Mesenchymal stem cell (in vitro differentiated cells and primary cell): ENCODE measurements at regions not wholly inside any gene's neighbourhood (a gene's known extent, or its start where the extent isn't known, plus 50 kb on each side); places are given as distances from the start of the nearest gene placed in this dataset.
"Not testable (repeated sequence)": the region's sequence is repeated elsewhere in the genome, so short reads cannot be mapped to it uniquely, and the experiment has no call there.

ENCODE experiments used
- DNase-seq: peaks from one replicate; pipeline ENCODE4 v3.0.0-alpha.2; 2013
- H2AFZ ChIP-seq: one replicate; pipeline ENCODE4 v1.6.1; 2013; ENCODE audit warnings: low read depth, mild to moderate bottlenecking, control low read depth, inconsistent platforms, low read length, moderate library complexity
- H2AK5ac ChIP-seq: 2 replicates; pipeline ENCODE4 v1.6.1; 2013; ENCODE audit warnings: low read length, moderate library complexity, mild to moderate bottlenecking, inconsistent platforms; ENCODE audit not compliant: severe bottlenecking
- H2BK120ac ChIP-seq: one replicate; pipeline ENCODE4 v1.6.1; 2013; ENCODE audit warnings: low read depth, mild to moderate bottlenecking, inconsistent platforms, low read length, moderate library complexity
- H2BK12ac ChIP-seq, 2 experiments: one replicate each; pipeline ENCODE4 v1.6.1; 2013; ENCODE audit warnings: inconsistent platforms in 2 of 2, low read length in 2 of 2, mild to moderate bottlenecking in 2 of 2, moderate library complexity in 2 of 2, control low read depth in 1 of 2
- H2BK15ac ChIP-seq: one replicate; pipeline ENCODE4 v1.6.1; 2013; ENCODE audit warnings: mild to moderate bottlenecking, low read depth, inconsistent platforms; ENCODE audit not compliant: poor library complexity, severe bottlenecking
- H2BK5ac ChIP-seq: 2 replicates; pipeline ENCODE4 v1.6.1; 2013; ENCODE audit warnings: low read depth, mild to moderate bottlenecking, low read length, control low read depth, inconsistent platforms; ENCODE audit not compliant: poor library complexity, severe bottlenecking
- H3K14ac ChIP-seq, 2 experiments: one replicate each; pipeline ENCODE4 v1.6.1; 2013; ENCODE audit warnings: inconsistent platforms in 2 of 2, low read length in 2 of 2, control low read depth in 1 of 2, mild to moderate bottlenecking in 1 of 2, moderate library complexity in 1 of 2
- H3K18ac ChIP-seq, 2 experiments: one replicate each; pipeline ENCODE4 v1.6.1; 2013; ENCODE audit warnings: inconsistent platforms in 2 of 2, low read length in 2 of 2, control low read depth in 1 of 2, low read depth in 1 of 2, mild to moderate bottlenecking in 1 of 2
- H3K23ac ChIP-seq, 2 experiments: one replicate each; pipeline ENCODE4 v1.6.1; 2013; ENCODE audit warnings: inconsistent platforms in 2 of 2, low read length in 2 of 2, mild to moderate bottlenecking in 2 of 2, moderate library complexity in 2 of 2, control low read depth in 1 of 2
- H3K27ac ChIP-seq: 2 replicates; pipeline ENCODE4 v1.5.1; 2013; ENCODE audit warnings: mild to moderate bottlenecking, moderate library complexity, low read length, control low read depth, inconsistent platforms; ENCODE audit not compliant: poor library complexity, severe bottlenecking
- H3K27me3 ChIP-seq, 2 experiments: 2 replicates each; pipeline versions ENCODE4 v1.6.1 to v1.7.0; 2013; ENCODE audit warnings: low read length in 2 of 2, mild to moderate bottlenecking in 2 of 2, moderate library complexity in 2 of 2, control low read depth in 1 of 2, inconsistent platforms in 1 of 2; ENCODE audit not compliant: control insufficient read depth in 1 of 2, insufficient read depth in 1 of 2
- H3K36me3 ChIP-seq, 2 experiments: 2 replicates each; pipeline versions ENCODE4 v1.6.1 to v1.7.0; 2013; ENCODE audit warnings: low read length in 2 of 2, control low read depth in 1 of 2, inconsistent platforms in 1 of 2, low read depth in 1 of 2, mild to moderate bottlenecking in 1 of 2; ENCODE audit not compliant: insufficient read depth in 2 of 2, control insufficient read depth in 1 of 2
- H3K4ac ChIP-seq, 2 experiments: one replicate each; pipeline ENCODE4 v1.6.1; 2013; ENCODE audit warnings: inconsistent platforms in 2 of 2, low read length in 2 of 2, mild to moderate bottlenecking in 2 of 2, moderate library complexity in 2 of 2, control low read depth in 1 of 2, low read depth in 1 of 2
- H3K4me1 ChIP-seq: 2 replicates; pipeline ENCODE4 v1.6.1; 2013; ENCODE audit warnings: low read depth, low read length, control low read depth; ENCODE audit not compliant: control insufficient read depth, insufficient read depth
- H3K4me2 ChIP-seq: 2 replicates; pipeline ENCODE4 v1.6.1; 2013; ENCODE audit warnings: low read length, mild to moderate bottlenecking, inconsistent platforms; ENCODE audit not compliant: poor library complexity, severe bottlenecking
- H3K4me3 ChIP-seq, 2 experiments: 2 replicates each; pipeline versions ENCODE4 v1.5.1 to v1.7.0; 2013; ENCODE audit warnings: low read length in 2 of 2, mild to moderate bottlenecking in 2 of 2, control low read depth in 1 of 2, low read depth in 1 of 2; ENCODE audit not compliant: insufficient read depth in 1 of 2
- H3K79me1 ChIP-seq: replicated peaks from 2 replicates; pipeline ENCODE4 v1.6.1; 2013; ENCODE audit warnings: mild to moderate bottlenecking, control low read depth, low read length, inconsistent platforms; ENCODE audit not compliant: poor library complexity, severe bottlenecking
- H3K9ac ChIP-seq: 2 replicates; pipeline ENCODE4 v1.7.0; 2013; ENCODE audit warnings: mild to moderate bottlenecking, low read length, moderate library complexity
- H3K9me3 ChIP-seq: 2 replicates; pipeline ENCODE4 v1.7.0; 2013; ENCODE audit warnings: mild to moderate bottlenecking, low read length; ENCODE audit not compliant: control insufficient read depth
- H4K8ac ChIP-seq: one replicate; pipeline ENCODE4 v1.6.1; 2013; ENCODE audit warnings: inconsistent platforms, mild to moderate bottlenecking, low read length, moderate library complexity
- H4K91ac ChIP-seq: one replicate; pipeline ENCODE4 v1.6.1; 2013; ENCODE audit warnings: mild to moderate bottlenecking, low read length, inconsistent platforms
- WGBS: methylation state at CpG from one replicate; pipeline ENCODE4 v1.1.7; 2013; ENCODE audit warnings: mixed read lengths; 5-methylcytosine and 5-hydroxymethylcytosine counted together

DNA sequence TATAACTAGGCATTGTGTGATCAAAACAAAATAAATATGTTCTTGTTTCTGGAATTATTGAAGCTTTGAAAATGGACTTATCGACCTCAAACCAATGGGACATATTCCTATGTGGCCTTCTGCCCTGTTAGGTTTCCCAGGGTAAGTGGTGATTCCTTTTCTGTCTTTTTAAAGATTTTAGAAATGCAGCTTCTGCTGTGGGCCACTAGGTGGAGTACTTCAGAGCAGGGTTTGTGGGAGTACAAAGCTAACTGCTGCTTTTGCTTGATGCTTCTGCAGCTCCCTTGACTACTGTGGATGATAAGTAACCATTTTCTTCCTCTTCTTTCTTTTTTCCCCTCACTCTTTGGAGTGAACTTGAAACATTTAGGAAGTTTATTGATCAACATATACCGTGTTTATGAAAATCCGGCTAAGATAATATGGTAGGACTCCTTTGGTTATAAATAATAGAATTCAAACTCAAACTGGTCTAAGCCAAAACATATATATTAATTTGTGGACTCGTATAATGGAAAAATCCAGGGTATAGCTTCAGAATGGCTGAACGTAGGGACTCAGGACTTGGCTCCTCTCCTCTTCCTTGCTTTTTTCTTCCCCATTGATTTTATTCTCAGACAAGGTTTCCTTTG lies 1737.7 kb upstream of the DEFB115 start:
- not testable (repeated sequence) for H3K79me1 ChIP-seq, H3K36me3 ChIP-seq, H2BK5ac ChIP-seq, H4K91ac ChIP-seq, H3K23ac ChIP-seq, H3K4ac ChIP-seq, H2AK5ac ChIP-seq, H3K9me3 ChIP-seq, H2BK15ac ChIP-seq, H3K18ac ChIP-seq, H3K27me3 ChIP-seq, H3K4me1 ChIP-seq, H3K9ac ChIP-seq, H2AFZ ChIP-seq, H4K8ac ChIP-seq, H2BK12ac ChIP-seq, H3K27ac ChIP-seq, H2BK120ac ChIP-seq, DNase-seq, H3K14ac ChIP-seq, H3K4me2 ChIP-seq, H3K4me3 ChIP-seq
- 65% methylated on average over 3 of the region's 5 CpGs for WGBS

DNA sequence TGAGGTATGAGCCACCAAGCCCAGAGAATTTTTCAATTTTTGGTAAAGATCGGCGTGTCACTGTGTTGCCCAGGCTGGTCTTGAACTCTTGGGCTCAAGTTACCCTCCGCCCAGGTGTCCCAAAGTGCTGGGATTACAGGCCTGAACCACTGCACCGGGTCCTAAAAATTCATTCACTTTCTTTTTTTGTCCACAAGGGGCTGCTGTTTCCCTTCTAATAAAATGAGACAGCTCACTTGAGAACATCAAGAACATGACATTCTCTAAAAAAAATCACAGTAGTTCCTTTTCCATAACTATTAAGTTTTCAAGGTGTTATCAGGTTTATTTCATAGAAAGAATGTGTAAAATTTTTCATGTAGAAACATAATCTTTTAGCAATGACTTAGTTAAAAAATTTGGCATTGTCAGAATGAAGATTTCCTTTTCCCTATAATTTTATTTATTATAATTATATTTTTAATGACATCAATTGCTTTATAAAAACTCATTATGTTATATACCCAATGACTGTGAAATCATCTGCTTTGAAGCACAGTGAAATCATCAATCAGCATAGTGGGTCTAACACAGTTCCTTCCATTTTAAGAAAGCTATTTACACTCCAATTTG lies 1723.8 kb upstream of the DEFB115 start:
- not testable (repeated sequence) for H3K9ac ChIP-seq, H2BK12ac ChIP-seq, H3K18ac ChIP-seq, H2AK5ac ChIP-seq, H4K91ac ChIP-seq, H3K27me3 ChIP-seq, H4K8ac ChIP-seq, H3K4ac ChIP-seq, H3K9me3 ChIP-seq, DNase-seq, H3K14ac ChIP-seq, H3K79me1 ChIP-seq, H2BK120ac ChIP-seq, H2AFZ ChIP-seq, H3K4me2 ChIP-seq, H2BK5ac ChIP-seq, H3K4me3 ChIP-seq, H3K23ac ChIP-seq, H3K36me3 ChIP-seq, H3K27ac ChIP-seq, H2BK15ac ChIP-seq, H3K4me1 ChIP-seq
- WGBS, result 78% methylated on average over 3 of the region's 4 CpGs

DNA sequence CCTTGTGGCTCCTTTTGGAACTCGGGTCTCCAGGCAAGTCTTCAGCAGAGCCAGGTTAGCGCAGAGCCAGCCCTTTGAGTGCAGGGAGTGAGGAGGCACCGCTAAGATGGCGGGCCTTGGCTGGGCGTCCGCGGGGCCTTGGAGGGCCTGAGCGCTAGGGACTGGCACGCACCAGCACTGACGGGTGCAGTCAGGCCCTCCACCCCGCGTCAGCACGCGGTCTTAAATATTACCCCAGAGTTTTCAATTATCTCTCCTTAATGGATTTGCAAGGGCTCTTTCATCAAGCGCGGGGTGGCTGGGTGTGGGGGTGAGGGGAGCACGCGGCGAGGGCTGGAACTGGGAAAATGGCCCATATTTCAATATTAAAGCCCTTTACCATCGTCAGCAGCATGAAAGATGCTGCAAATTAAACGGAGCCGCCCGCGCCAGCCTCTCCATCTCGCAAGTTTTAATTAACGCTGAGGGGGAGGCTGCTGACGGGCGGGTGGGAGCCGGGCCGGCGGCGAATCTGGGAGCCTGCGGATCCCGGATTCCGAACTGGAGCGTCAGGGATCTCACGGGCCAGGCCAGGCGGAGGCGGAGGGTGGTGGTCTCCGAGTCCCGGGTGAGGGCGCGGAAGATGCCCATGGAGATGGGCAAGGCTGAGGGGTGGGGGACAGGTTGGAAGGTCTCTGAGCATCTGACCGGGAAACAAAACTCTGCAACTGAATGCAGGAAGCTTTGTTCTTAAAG lies 1690.4 kb upstream of the DEFB115 start:
- not testable (repeated sequence) for DNase-seq, H3K36me3 ChIP-seq, H2BK12ac ChIP-seq, H3K79me1 ChIP-seq, H4K91ac ChIP-seq, H2BK120ac ChIP-seq, H3K4me1 ChIP-seq, H3K4me2 ChIP-seq, H3K9me3 ChIP-seq, H3K18ac ChIP-seq, H3K27ac ChIP-seq, H2BK15ac ChIP-seq, H3K4ac ChIP-seq, H3K23ac ChIP-seq, H3K14ac ChIP-seq, H3K9ac ChIP-seq, H3K4me3 ChIP-seq, H2AK5ac ChIP-seq, H3K27me3 ChIP-seq, H2BK5ac ChIP-seq, H2AFZ ChIP-seq, H4K8ac ChIP-seq
- WGBS, result 89% methylated on average over 35 of the region's 44 CpGs

DNA sequence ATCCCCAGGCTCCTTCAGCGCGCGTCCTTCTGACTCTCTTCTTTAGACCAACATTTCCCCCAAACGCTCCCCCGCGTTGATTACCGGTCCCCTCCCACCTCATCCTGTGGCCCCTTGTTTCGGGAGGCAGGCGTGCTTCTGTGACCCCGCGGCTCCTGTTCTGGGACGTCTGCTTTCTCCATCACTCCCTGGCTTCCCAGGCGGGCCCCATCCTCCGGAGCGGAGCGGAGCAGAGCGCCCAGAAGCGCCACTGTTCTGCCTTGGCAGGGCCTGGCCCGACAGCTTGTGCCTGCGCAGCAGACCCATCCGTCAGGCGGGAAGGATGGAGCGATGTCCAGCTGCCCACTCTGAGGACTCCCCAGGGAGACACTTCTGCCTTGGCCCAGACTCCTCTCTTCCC lies 1689.8 kb upstream of the DEFB115 start:
- H3K9me3 ChIP-seq, H3K27me3 ChIP-seq, H2AFZ ChIP-seq, H3K18ac ChIP-seq, H2AK5ac ChIP-seq, H2BK12ac ChIP-seq, H3K9ac ChIP-seq, H3K23ac ChIP-seq, H2BK120ac ChIP-seq, H3K4me3 ChIP-seq, H2BK15ac ChIP-seq, DNase-seq, H3K79me1 ChIP-seq, H3K36me3 ChIP-seq, H3K4me1 ChIP-seq, H3K4me2 ChIP-seq, H3K4ac ChIP-seq, H3K27ac ChIP-seq, H4K8ac ChIP-seq, H3K14ac ChIP-seq, H4K91ac ChIP-seq, H2BK5ac ChIP-seq: not testable (repeated sequence)
- WGBS, result 89% methylated on average over 20 of the region's 23 CpGs
